Prostate gland (tissue), 2 donors: ENCODE measurements at regions not wholly inside any gene's neighbourhood (a gene's known extent, or its start where the extent isn't known, plus 50 kb on each side); places are given as distances from the start of the nearest gene placed in this dataset.

Experiments used
- POLR2A ChIP-seq: fragments of 450-650 bp; IDR thresholded peaks from one replicate; pipeline ENCODE4 v1.6.1; 2016; ENCODE audit warnings: antibody characterized with exemption, mild to moderate bottlenecking
- POLR2AphosphoS5 ChIP-seq: sonication (generic); formaldehyde crosslinking; IDR thresholded peaks from one replicate; pipeline ENCODE4 v1.6.1; 2017; ENCODE audit warnings: antibody characterized with exemption
- TF ChIP-seq, protein P1 (sequence below), 4 experiments: fragments of 200-600 bp in 2 of 4; fragments of 450-650 bp in 2 of 4; sonication (generic) in 2 of 4; IDR thresholded peaks; 1 replicate in 3 of 4; 2 replicates in 1 of 4; pipeline ENCODE4 v1.5.1; 2016 to 2019; ENCODE audit warnings: antibody characterized with exemption in 4 of 4, mild to moderate bottlenecking in 2 of 4, moderate library complexity in 2 of 4

DNA sequence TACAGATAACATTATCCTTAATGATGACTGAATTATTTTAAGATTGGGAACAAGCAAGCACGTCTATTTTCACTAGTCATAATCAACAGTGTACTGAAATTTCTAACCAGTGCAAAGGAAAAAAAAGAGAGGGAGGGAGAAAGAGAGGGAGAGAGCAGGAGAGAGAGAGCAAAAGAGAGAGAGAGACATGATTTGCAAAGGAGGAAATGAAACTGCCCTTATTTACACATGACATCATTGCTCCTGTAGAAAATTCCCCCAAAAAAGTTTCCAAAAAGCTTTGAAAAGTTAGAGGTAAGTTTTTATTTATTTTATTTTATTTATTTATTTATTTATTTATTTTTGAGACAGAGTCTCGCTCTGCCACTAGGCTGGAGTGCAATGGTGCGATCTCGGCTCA, 355.3 kb upstream of the CELF4 start:
- TF ChIP-seq, protein P1, sequence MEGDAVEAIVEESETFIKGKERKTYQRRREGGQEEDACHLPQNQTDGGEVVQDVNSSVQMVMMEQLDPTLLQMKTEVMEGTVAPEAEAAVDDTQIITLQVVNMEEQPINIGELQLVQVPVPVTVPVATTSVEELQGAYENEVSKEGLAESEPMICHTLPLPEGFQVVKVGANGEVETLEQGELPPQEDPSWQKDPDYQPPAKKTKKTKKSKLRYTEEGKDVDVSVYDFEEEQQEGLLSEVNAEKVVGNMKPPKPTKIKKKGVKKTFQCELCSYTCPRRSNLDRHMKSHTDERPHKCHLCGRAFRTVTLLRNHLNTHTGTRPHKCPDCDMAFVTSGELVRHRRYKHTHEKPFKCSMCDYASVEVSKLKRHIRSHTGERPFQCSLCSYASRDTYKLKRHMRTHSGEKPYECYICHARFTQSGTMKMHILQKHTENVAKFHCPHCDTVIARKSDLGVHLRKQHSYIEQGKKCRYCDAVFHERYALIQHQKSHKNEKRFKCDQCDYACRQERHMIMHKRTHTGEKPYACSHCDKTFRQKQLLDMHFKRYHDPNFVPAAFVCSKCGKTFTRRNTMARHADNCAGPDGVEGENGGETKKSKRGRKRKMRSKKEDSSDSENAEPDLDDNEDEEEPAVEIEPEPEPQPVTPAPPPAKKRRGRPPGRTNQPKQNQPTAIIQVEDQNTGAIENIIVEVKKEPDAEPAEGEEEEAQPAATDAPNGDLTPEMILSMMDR (IDR thresholded peaks at IDR 0.05), result no peak
- TF ChIP-seq POLR2AphosphoS5 (no peak), POLR2A (no peak)
